ENCODE measurements at regions not wholly inside any gene's neighbourhood (a gene's known extent, or its start where the extent isn't known, plus 50 kb on each side); places are given as distances from the start of the nearest gene placed in this dataset.

- TF ChIP-seq EZH2phosphoT487 (IDR thresholded peaks at IDR 0.05; ENCODE audit: borderline replicate concordance, low read depth) (no peak), EP300 (IDR thresholded peaks at IDR 0.05; ENCODE audit: borderline replicate concordance in 1 of 2, low read depth in 1 of 2, low read length in 1 of 2) (no peak), MAX (IDR thresholded peaks at IDR 0.05; ENCODE audit: low read depth) (no peak), NRF1 (IDR thresholded peaks at IDR 0.05; ENCODE audit: low read depth, low read length) (no peak), RAD21 (IDR thresholded peaks at IDR 0.05; ENCODE audit: low read length) (no peak)
These were observed 104.1 kb upstream of the PCBD1 start (continued) for GRCh38 chr10:70992436-70992835.

DNA sequence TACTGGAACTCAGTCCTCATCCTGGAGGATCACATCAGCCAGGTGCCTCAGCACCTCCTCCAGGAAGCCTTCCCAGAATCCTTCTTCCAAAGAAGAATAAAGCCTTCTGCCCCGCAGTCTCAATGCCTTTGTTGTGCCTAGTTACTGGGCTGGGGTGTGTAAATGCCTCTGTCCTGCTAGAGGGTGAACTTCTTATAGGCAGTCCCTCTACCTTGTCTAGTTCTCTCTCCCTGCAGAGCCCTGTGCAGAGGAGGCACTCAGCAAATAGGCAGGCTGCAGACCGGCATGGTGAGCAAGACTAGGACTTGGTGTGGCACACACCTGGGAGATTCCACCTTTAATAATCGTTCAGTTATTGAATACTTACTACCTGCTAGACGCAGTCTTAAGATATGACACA, 104.7 kb upstream of the PCBD1 start:
- CTCF ChIA-PET = interaction anchor here (0.6 kb wide), 1 partner anchor 615 kb away, joined by 3 read pairs; no protein-coding TSS in a partner anchor

More for the DNA sequence above, 104.7 kb upstream of the PCBD1 start:
- Histone ChIP-seq H3F3A (replicated peaks; ENCODE audit: insufficient read depth) (no peaks in the 10 kb centered on the region), H4K20me1 (ENCODE audit: insufficient read depth) (no peaks in the 10 kb centered on the region), H3K79me2 (ENCODE audit: insufficient read depth) (no peaks in the 10 kb centered on the region), H3K27ac (ENCODE audit: low read depth in 2 of 2, low read length in 1 of 2) (no peak overlapping the region), H3K36me3 (replicated peaks in 1 of 2; ENCODE audit: control insufficient read depth in 1 of 2, insufficient read depth in 2 of 2, low read length in 1 of 2) (no peaks in the 10 kb centered on the region), H2AFZ (ENCODE audit: low read depth) (no peak overlapping the region), H3K9ac (no peak overlapping the region), H3K27me3 (ENCODE audit: insufficient read depth) (peaks cover 16% of the 10 kb centered on the region), H3K4me1 (ENCODE audit: control insufficient read depth in 1 of 2, insufficient read depth in 2 of 2, low read depth in 1 of 2, low read length in 1 of 2) (no peaks in the 10 kb centered on the region; a peak in 1 of 4 replicates), H3K4me3 (ENCODE audit: low read depth in 2 of 2, low read length in 1 of 2) (no peak overlapping the region), H3K9me2 (no peaks in the 10 kb centered on the region), H3K4me2 (no peak overlapping the region), H3K9me3 (no peaks in the 10 kb centered on the region)
- TF ChIP-seq USF1 (IDR thresholded peaks at IDR 0.05; ENCODE audit: borderline replicate concordance, low read depth) = no peak
- no peak for TF ChIP-seq ELF1 (IDR thresholded peaks at IDR 0.05)
- TF ChIP-seq CTCF (IDR thresholded peaks at IDR 0.05) = no peak
- TF ChIP-seq RFX5 (IDR thresholded peaks at IDR 0.05; ENCODE audit: low read length) = no peak
- no peak for TF ChIP-seq TCF12 (IDR thresholded peaks at IDR 0.05)
- no peak for TF ChIP-seq SIN3A (IDR thresholded peaks at IDR 0.05; ENCODE audit: borderline replicate concordance, low read depth, low read length)
- no peak for TF ChIP-seq EP300 (IDR thresholded peaks at IDR 0.05; ENCODE audit: borderline replicate concordance in 1 of 2, low read depth in 1 of 2, low read length in 1 of 2)
- no peak for TF ChIP-seq POLR2AphosphoS5 (IDR thresholded peaks at IDR 0.05; ENCODE audit: low read depth, low read length)
- TF ChIP-seq TAF1 (IDR thresholded peaks at IDR 0.05; ENCODE audit: borderline replicate concordance, low read depth, low read length) = no peak
- no peak for TF ChIP-seq ZBTB33 (IDR thresholded peaks at IDR 0.05; ENCODE audit: borderline replicate concordance, low read depth)
- POLR2A ChIA-PET = no interaction called here
- DNase-seq = no peak
- whole genome bisulfite sequencing (ENCODE audit: low lambda C conversion rate) = 46% methylated on average over 4 of the region's 4 CpGs
